Natural killer cell treated with Interleukin-12 subunit alpha and Interleukin-12 subunit beta and Interleukin-15 and Interleukin-18, amount 100 ng/mL, for 72 hours (primary cell): ENCODE measurements at regions not wholly inside any gene's neighbourhood (a gene's known extent, or its start where the extent isn't known, plus 50 kb on each side); places are given as distances from the start of the nearest gene placed in this dataset.

Experiments
- ATAC-seq, 2 donors: fragments of 150-1000 bp; cut with Tn5 transposase in 1 of 2; sonication (Bioruptor Pico), chemical (Tn5 transposase) in 1 of 2; 2 replicates each; pipeline ENCODE4 v1.10.0; 2021
- DNase-seq: peaks from one replicate; pipeline ENCODE4 v3.0.0; 2022; ENCODE audit warnings: low spot score
- H3K27ac Mint-ChIP-seq, 2 donors: 1 replicate in 1 of 2; 2 replicates in 1 of 2; pipeline ENCODE4 v1.8.0; 2022; ENCODE audit warnings: mixed read lengths in 2 of 2, mild to moderate bottlenecking in 1 of 2, moderate library complexity in 1 of 2
- H3K27me3 Mint-ChIP-seq, 2 donors: 1 replicate in 1 of 2; 2 replicates in 1 of 2; pipeline ENCODE4 v1.8.0; 2022; ENCODE audit warnings: mixed read lengths in 2 of 2
- H3K36me3 Mint-ChIP-seq: one replicate; pipeline ENCODE4 v1.8.0; 2022; ENCODE audit warnings: mixed read lengths
- H3K4me1 Mint-ChIP-seq, 2 donors: 1 replicate in 1 of 2; 2 replicates in 1 of 2; pipeline ENCODE4 v1.8.0; 2022; ENCODE audit warnings: low read depth in 2 of 2, mixed read lengths in 2 of 2, mild to moderate bottlenecking in 1 of 2
- H3K4me3 Mint-ChIP-seq: one replicate; pipeline ENCODE4 v1.8.0; 2022; ENCODE audit warnings: mixed read lengths
- H3K9me3 Mint-ChIP-seq: 2 replicates; pipeline ENCODE4 v1.8.0; 2022; ENCODE audit warnings: mixed read lengths

GRCh38 chr2:128564131-128564530 lies 245.5 kb upstream of the HS6ST1 start:
- Mint-ChIP-seq H3K36me3 (no peaks in the 10 kb centered on the region), H3K4me3 (no peak overlapping the region)
- ATAC-seq = peak in 1 of 2 donors; percentile 22

DNA sequence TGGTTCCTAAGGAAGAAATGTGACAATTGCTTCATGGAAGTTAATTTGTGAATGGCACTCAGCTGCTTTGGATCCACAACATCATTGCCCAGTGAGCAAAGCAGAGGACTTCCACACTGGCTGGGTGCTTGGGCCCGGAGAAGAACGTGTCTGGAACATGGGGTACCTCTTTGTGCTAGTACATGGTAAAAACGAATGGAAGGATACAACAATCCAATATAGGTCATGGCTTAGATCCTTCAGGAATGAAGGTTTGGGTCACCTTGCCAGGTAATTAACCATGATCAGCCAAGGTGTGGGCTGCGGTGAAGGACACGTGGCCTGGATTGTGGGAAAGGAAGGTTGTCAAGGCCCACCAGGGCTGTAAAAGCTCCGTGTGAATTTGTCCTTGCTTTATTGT lies 245.9 kb upstream of the HS6ST1 start:
- ATAC-seq (no peak), DNase-seq (no peak)
- H3K36me3 Mint-ChIP-seq = no peaks in the 10 kb centered on the region
- no peak overlapping the region for H3K4me3 Mint-ChIP-seq
- no peaks in the 10 kb centered on the region for H3K4me1 Mint-ChIP-seq
- no peak overlapping the region for H3K27ac Mint-ChIP-seq
- H3K27me3 Mint-ChIP-seq = peaks cover 2 to 16% of the 10 kb centered on the region in 2 donors
- H3K9me3 Mint-ChIP-seq = no peaks in the 10 kb centered on the region

More at GRCh38 chr2:128564131-128564530, 245.5 kb upstream of the HS6ST1 start:
- DNase-seq = no peak
- H3K4me1 Mint-ChIP-seq = no peaks in the 10 kb centered on the region
- peaks cover 3 to 20% of the 10 kb centered on the region in 2 donors for H3K27me3 Mint-ChIP-seq
- no peaks in the 10 kb centered on the region for H3K9me3 Mint-ChIP-seq
- no peak overlapping the region for H3K27ac Mint-ChIP-seq

DNA sequence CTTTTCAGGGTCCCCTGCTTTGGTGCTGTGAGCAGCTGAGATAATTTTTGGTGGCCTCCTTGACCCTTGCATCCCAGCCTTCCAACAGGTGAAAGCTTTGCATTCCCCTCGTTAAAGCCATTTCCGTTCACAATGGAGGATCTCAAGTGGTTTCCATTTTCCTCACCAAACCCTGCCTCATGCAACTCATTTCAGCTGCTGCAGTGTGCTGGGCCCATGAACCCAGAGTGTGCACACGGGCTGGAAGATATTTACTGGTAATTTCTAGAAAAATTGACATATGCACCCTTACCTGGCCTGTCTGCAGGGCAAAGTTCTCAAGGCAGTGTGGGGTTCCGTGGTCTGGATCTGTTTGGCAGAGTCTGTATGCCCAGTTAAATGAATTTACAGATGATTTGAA lies 246.8 kb upstream of the HS6ST1 start:
- no peak for ATAC-seq
- DNase-seq = no peak
- peaks cover 3 to 19% of the 10 kb centered on the region in 2 donors for H3K27me3 Mint-ChIP-seq
- H3K4me3 Mint-ChIP-seq = no peak overlapping the region
- no peaks in the 10 kb centered on the region for H3K36me3 Mint-ChIP-seq
- no peaks in the 10 kb centered on the region for H3K9me3 Mint-ChIP-seq
- no peaks in the 10 kb centered on the region for H3K4me1 Mint-ChIP-seq
- no peak overlapping the region for H3K27ac Mint-ChIP-seq

- Mint-ChIP-seq H3K27me3 (peaks cover 8 to 17% of the 10 kb centered on the region in 2 donors), H3K27ac (no peak overlapping the region), H3K4me1 (no peaks in the 10 kb centered on the region), H3K36me3 (no peaks in the 10 kb centered on the region), H3K9me3 (no peaks in the 10 kb centered on the region), H3K4me3 (no peak overlapping the region)
- ATAC-seq (no peak), DNase-seq (no peak)
Measured at GRCh38 chr2:128566671-128567070, 248.0 kb upstream of the HS6ST1 start.

DNA sequence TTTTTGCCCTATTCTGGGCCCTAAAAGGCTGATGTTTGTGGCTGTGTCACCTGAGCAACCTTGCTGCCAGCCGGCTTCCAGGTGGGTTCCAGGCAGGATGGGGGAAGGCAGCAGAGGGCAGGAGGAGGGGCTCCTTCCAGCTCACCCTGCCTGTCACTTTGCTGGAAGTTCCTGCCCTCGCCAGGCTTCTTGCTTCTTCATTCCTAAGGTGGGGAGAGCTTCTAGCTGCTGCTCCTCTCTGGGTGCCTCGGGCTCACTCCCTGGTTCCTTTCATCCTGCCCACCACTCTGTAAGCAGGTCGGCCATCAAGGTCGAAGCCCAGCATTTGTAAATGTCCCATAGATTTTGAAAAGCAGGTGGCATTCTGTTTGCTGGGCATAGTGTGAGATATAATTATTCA lies 249.4 kb upstream of the HS6ST1 start:
- no peak for ATAC-seq
- H3K4me1 Mint-ChIP-seq = no peaks in the 10 kb centered on the region
- DNase-seq = no peak
- H3K4me3 Mint-ChIP-seq = no peak overlapping the region
- H3K36me3 Mint-ChIP-seq = no peaks in the 10 kb centered on the region
- H3K27me3 Mint-ChIP-seq = peaks cover 15 to 23% of the 10 kb centered on the region in 2 donors
- no peak overlapping the region for H3K27ac Mint-ChIP-seq
- H3K9me3 Mint-ChIP-seq = no peaks in the 10 kb centered on the region

GRCh38 chr2:128573116-128573515 lies 254.4 kb upstream of the HS6ST1 start:
- no peak overlapping the region for H3K27ac Mint-ChIP-seq
- DNase-seq = no peak
- ATAC-seq = peak; percentile 44 to 55

DNA sequence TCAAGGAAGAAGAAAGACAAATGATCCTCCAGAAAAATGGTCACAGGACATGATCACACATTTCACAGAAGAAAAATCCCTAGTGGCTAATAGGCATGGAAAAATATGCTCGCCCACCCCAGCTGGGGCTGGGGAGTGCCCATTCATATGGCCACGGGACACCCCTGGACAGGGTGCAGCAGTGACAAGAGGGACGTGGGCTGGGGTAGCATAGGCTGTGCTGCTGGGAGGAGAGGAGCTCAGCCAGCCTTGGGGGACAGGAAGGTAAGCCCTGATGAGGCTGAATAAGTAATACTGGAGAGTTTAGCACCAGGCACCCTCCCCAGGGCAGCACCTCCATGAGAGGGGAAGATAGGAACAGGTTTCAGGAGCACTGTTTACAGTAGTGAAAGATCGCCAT lies 254.9 kb upstream of the HS6ST1 start:
- H3K9me3 Mint-ChIP-seq = no peaks in the 10 kb centered on the region
- no peaks in the 10 kb centered on the region for H3K36me3 Mint-ChIP-seq
- H3K4me1 Mint-ChIP-seq = no peaks in the 10 kb centered on the region
- peak; percentile 36 to 58 for ATAC-seq
- no peak overlapping the region for H3K27ac Mint-ChIP-seq
- DNase-seq = no peak
- H3K27me3 Mint-ChIP-seq = peaks cover 15 to 23% of the 10 kb centered on the region in 2 donors
- H3K4me3 Mint-ChIP-seq = no peak overlapping the region

More at GRCh38 chr2:128573116-128573515, 254.4 kb upstream of the HS6ST1 start:
- no peaks in the 10 kb centered on the region for H3K9me3 Mint-ChIP-seq
- H3K36me3 Mint-ChIP-seq = no peaks in the 10 kb centered on the region
- no peak overlapping the region for H3K4me3 Mint-ChIP-seq
- H3K4me1 Mint-ChIP-seq = no peaks in the 10 kb centered on the region
- peaks cover 15 to 23% of the 10 kb centered on the region in 2 donors for H3K27me3 Mint-ChIP-seq

DNA sequence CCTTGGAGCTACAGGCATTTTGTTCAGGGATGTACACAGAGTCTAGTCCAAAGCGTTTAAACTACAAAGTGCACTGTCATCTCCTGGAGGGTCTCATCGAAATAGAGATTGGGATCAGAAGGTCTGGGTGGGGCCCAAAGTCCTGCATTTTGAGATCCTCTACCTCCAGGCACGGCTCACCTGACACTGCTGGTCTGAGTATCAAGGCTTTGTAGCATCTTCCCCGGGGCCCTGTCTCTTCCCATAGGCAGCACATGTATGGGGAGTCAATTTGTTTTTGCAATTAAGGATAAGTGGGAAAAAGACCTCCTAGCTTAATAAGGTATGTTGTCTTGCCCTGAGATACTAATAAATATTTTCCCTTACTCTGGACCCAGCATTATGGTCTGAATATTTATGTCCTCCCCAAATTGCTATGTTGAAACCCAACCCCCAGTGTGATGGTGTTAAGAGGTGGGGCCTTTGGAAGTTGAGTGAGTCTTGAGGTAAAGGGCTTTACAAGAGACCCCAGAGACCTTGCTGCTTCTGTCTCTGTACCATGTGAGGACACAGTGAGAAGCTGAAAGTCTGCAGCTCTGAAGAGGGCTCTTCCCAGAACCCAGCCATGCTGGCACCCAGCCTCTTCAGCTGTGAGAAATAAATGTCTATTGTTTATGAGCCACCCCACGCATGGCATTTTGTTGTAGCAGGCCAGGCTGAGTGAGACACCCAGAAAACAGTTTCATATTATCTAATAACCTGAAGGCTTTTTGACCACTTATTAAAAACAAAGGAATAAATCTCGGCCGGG lies 258.7 kb upstream of the HS6ST1 start:
- no peak overlapping the region for H3K4me3 Mint-ChIP-seq
- no peaks in the 10 kb centered on the region for H3K36me3 Mint-ChIP-seq
- H3K27me3 Mint-ChIP-seq = peaks cover 3 to 12% of the 10 kb centered on the region in 2 donors
- no peaks in the 10 kb centered on the region for H3K9me3 Mint-ChIP-seq
- no peak overlapping the region for H3K27ac Mint-ChIP-seq
- ATAC-seq = no peak
- DNase-seq = no peak
- H3K4me1 Mint-ChIP-seq = no peaks in the 10 kb centered on the region

- H3K4me1 Mint-ChIP-seq = no peaks in the 10 kb centered on the region
- H3K36me3 Mint-ChIP-seq = no peaks in the 10 kb centered on the region
- ATAC-seq = peak in 1 of 2 donors; percentile 44
- no peak for DNase-seq
- H3K27me3 Mint-ChIP-seq = peaks cover 0 to under 1% of the 10 kb centered on the region in 2 donors
- no peak overlapping the region for H3K4me3 Mint-ChIP-seq
- no peak overlapping the region for H3K27ac Mint-ChIP-seq
- no peaks in the 10 kb centered on the region for H3K9me3 Mint-ChIP-seq
Measured at GRCh38 chr2:128578406-128579390, 260.0 kb upstream of the HS6ST1 start.

DNA sequence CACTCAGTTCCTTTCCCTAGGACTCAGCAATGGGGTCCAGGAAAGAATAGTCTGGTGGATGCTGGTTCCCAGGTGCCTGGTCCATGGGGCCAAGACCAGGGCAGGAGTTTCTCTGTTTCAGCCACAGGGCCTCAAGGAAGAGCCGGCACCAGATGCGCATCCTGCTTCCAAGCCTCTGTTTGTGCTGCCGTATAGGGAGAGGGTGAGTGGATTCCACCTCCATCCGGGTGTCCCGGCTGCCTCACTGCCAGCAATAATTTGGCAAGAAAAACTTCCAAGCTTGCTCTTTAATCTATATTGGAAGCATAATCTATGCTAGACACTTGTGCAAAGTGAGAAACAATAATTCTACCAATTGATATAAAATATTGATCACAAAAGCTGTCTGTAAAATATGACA lies 261.2 kb upstream of the HS6ST1 start:
- DNase-seq (no peak), ATAC-seq (no peak)
- Mint-ChIP-seq H3K4me3 (no peak overlapping the region), H3K4me1 (no peaks in the 10 kb centered on the region), H3K9me3 (no peaks in the 10 kb centered on the region), H3K27ac (no peak overlapping the region), H3K36me3 (no peaks in the 10 kb centered on the region), H3K27me3 (peaks cover 3 to 8% of the 10 kb centered on the region in 2 donors)

- Mint-ChIP-seq H3K4me1 (no peaks in the 10 kb centered on the region), H3K27ac (no peak overlapping the region), H3K27me3 (peaks cover 3 to 8% of the 10 kb centered on the region in 2 donors), H3K36me3 (no peaks in the 10 kb centered on the region), H3K4me3 (no peak overlapping the region), H3K9me3 (no peaks in the 10 kb centered on the region)
- DNase-seq = no peak
- ATAC-seq = peak; percentile 39 to 44
Measured at GRCh38 chr2:128580988-128581848, 262.6 kb upstream of the HS6ST1 start.

DNA sequence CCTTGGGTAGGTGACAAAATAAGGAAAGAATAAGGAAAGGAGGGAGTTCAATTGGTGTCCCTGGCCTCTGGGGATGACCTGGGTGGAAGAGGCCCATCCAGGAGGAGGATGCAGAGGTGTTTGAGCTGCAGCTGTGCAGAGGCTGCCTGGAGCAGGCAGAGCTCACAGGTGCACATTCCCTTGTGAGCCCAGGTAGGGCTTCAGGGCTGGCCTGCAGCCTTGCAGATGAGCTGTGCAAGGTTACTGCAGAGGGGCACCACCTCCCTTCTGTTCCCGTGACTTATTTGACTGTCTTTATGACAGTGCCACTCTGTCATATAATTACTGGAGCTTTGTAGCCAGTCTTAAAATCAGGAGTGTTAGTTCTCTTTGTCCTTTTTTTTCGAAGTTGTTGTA lies 263.2 kb upstream of the HS6ST1 start:
- Mint-ChIP-seq H3K36me3 (no peaks in the 10 kb centered on the region), H3K27me3 (peaks cover 3 to 8% of the 10 kb centered on the region in 2 donors), H3K4me1 (no peaks in the 10 kb centered on the region), H3K27ac (no peak overlapping the region), H3K9me3 (no peaks in the 10 kb centered on the region), H3K4me3 (no peak overlapping the region)
- no peak for DNase-seq
- peak in 1 of 2 donors; percentile 55 for ATAC-seq

GRCh38 chr2:128584296-128584890 lies 265.7 kb upstream of the HS6ST1 start:
- DNase-seq = no peak
- no peak for ATAC-seq
- H3K4me3 Mint-ChIP-seq = no peak overlapping the region
- H3K27me3 Mint-ChIP-seq = peaks cover 3 to 13% of the 10 kb centered on the region in 2 donors
- H3K9me3 Mint-ChIP-seq = no peaks in the 10 kb centered on the region
- no peaks in the 10 kb centered on the region for H3K4me1 Mint-ChIP-seq
- H3K27ac Mint-ChIP-seq = no peak overlapping the region
- H3K36me3 Mint-ChIP-seq = no peaks in the 10 kb centered on the region
